C1 segment of cervical spinal cord (tissue), 14 donors: ENCODE measurements at regions not wholly inside any gene's neighbourhood (a gene's known extent, or its start where the extent isn't known, plus 50 kb on each side); places are given as distances from the start of the nearest gene placed in this dataset.

Experiments used
- DNase-seq, 14 donors: peaks; one replicate each; lab custom pipeline; 2025; lab: John Stamatoyannopoulos, UW

- DNase-seq: no peak
These were observed 1068.2 kb upstream of the AMELY start for GRCh38 chrY:7979770-7980169.

GRCh38 chrY:7977301-7977700 lies 1065.7 kb upstream of the AMELY start:
- DNase-seq: no peak

- no peak for DNase-seq
These were observed 1056.7 kb upstream of the AMELY start for GRCh38 chrY:7968293-7968692.

DNA sequence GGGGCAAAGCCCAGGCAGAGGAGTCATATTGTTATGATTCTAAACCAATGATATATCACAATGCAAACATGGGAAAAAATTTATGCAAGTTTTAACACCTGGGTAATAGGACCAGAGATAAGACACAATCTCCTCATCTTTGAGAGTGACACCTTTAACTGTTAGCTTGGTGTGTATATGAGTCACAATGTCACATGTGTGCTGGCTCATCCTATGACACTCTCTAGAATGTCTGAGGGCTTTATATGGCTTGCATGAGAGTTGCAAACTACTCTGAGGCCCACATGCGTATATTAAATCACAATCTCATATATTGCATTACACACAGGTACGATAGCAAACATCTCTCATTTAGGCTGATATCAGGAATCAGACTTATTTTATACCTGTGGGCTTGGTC lies 1055.4 kb upstream of the AMELY start:
- no peak for DNase-seq

DNA sequence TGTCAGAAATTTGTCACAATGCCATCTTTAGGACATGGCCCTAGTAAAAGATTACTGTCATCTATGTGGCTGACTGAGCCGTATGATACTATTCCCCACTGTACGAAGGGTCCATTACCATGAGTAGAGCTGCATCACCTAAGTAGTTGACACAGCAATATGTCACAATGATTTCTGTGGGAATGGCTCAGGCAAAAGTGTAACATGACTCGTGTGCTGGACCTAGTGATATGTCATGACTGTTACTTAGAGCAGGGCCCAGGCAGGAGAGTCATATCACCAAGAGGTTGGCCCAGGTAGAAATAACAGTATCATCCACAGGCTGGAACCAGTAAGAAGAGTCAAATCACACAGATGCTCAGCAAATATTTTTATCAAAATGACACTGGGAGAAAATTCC lies 1051.8 kb upstream of the AMELY start:
- no peak for DNase-seq

- peak in 1 of 14 donors; percentile 53 for DNase-seq
These were observed 1050.8 kb upstream of the AMELY start for GRCh38 chrY:7962350-7962749.

DNA sequence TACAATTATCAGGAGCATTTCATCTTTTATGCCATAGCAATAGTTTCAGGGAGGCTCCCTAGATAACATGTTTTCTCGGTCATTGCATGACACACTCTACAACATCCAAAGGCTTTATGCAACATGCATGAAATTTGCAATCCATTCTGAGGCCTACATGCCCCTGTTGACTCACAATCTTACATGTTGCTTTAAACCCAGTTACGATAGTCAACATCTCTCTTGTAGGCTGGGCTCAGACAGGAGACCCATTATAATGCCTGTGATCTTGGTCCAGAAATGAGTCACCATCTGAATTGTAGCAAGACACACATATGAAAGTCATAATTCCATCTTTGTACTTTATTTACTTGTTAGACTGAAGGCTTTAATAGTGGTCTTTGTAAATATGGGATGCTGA lies 1050.3 kb upstream of the AMELY start:
- no peak for DNase-seq

- no peak for DNase-seq
These were observed 1046.2 kb upstream of the AMELY start for GRCh38 chrY:7957773-7958172.

GRCh38 chrY:7951187-7951852 lies 1039.8 kb upstream of the AMELY start:
- no peak for DNase-seq

- no peak for DNase-seq
These were observed 1032.6 kb upstream of the AMELY start for GRCh38 chrY:7944135-7944534.

GRCh38 chrY:7942711-7943110 lies 1031.2 kb upstream of the AMELY start:
- no peak for DNase-seq

- DNase-seq: no peak
These were observed 1030.3 kb upstream of the AMELY start for GRCh38 chrY:7941856-7942255.

DNA sequence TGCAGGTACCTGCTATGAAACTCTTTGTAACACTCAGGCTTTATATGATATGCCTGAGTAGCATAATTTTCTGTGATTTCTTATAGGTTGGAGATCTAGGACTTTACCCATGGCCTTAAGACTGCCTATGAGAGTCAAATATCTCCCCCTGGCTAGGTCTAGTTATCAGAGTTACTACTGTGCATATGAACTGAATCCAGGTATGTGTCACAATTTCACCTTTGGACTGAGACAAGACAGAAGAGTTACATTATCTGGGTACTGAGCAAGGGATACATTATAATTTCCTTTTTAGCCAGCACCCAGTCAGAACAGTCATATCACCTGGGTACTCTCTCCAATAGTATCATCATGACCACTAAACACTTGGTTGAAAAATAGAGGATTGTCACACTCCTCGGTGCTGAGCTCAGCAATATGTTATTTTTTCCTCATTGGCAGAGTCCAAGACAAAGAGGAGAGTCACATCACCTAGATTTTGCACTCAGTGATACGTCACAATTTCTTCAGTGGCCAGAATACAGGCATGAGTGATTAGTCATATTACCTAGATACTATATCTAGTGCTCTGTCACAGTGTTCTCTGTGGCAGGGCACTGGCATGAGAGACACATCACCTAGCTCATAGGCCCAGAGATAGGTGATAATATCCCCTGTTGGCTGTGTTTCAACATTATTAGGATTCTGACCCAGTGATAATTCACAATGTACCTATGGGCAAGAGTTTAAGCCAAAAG lies 1027.6 kb upstream of the AMELY start:
- DNase-seq: no peak

- no peak for DNase-seq
These were observed 1025.3 kb upstream of the AMELY start for GRCh38 chrY:7936831-7937230.

DNA sequence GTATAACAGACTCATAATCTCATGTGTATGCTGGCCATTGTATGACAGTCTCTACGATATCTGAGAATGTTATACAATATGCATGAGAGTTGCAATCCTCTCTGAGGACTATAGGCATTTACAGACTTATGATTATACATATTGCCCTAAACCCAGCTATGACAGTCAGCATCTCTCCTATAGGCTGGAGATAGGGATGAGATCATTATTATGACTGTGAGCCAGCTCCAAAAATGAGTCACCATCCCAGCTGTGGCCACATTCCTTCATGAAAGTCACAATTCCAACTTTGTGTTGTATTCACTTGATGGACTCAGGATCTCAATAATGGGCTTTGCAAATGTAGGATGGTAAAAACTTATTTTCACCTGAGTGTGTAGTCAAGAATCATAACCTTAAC lies 1024.5 kb upstream of the AMELY start:
- no peak for DNase-seq

DNA sequence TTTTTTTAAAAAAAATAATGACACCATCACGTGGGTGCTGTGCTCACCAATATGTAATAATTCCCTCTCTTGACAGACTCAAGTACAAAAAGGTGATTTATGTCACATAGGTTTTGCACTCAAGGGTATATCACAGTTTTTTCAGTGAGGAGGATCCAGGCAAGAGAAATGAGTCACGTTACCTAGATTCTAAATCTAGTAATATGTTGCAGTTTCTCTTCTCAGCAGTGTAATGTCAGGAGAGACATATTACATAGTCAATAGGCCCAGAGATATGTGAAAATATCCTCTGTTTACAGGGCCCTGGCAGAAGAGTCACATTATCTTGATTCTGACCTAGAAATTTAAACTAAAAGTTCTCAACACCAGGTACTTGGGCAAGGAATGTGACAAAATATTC lies 1024.1 kb upstream of the AMELY start:
- no peak for DNase-seq

GRCh38 chrY:7932424-7932823 lies 1020.9 kb upstream of the AMELY start:
- DNase-seq: no peak

- no peak for DNase-seq
These were observed 1018.3 kb upstream of the AMELY start for GRCh38 chrY:7929866-7930265.

DNA sequence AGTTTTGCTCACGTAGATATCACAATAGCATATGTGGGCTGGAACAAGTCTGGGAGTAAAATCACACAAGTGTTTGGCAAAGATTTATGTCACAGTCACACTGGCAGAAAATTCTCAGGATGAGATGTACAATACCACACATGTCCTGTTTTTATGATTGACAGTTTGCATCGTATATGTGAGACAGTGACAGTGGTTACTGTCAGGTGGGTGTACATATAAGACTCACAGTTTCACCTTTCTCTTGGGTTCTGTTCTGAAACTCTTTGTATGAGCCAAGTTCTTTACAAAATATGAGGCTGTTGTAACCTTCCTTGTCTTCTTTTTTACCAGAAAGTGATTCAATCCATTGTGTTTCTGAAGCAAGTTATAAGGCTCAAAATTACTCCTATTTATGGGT lies 1012.5 kb upstream of the AMELY start:
- DNase-seq: no peak

DNA sequence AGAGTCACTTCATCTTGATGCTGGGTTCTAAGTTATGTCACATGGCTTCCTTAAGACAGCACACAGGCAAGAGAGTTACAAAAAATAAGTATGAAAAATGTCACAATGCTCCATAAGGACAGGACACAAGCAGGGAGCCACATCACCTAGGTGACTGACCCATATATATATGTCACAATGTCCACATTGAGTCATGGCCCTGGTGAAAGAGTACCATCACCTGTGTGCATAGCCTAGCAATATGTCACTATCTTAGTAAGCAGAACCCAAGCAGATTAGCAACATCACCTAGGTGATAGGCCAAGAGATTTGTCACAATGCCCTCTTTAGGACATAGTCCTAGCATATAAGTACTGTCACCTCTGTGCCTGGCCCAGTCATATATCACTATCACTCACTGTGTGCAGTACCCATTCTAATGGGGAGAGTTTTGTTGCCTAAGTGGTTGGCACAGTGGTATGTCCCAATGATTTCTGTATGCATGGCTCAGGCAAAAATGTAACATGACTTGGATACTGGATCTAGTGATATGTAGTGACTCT lies 1012.0 kb upstream of the AMELY start:
- DNase-seq: no peak

DNA sequence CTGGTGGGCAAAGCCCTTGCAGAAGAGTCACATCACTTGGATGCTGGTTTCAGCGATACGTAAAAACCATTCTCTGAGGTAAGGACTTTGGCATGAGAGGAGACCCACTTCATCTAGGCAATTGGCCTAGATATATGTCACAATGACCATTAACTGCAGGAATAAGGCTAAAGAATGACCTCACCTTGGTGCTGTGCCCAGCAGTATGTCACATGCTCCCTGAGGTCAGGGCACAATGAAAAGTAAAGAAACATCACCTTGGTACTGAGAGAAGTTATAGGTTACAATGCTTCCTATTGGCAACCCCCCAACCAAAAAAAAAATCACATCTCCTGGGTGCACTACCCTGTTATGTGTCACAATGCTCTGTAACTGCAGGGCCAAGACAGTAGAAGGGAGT lies 1008.8 kb upstream of the AMELY start:
- DNase-seq: no peak

GRCh38 chrY:7888506-7888905 lies 977.0 kb upstream of the AMELY start:
- DNase-seq: no peak

GRCh38 chrY:7881696-7882095 lies 970.1 kb upstream of the AMELY start:
- DNase-seq: no peak
